Skeletal muscle tissue (tissue), 3 donors: ENCODE measurements at regions not wholly inside any gene's neighbourhood (a gene's known extent, or its start where the extent isn't known, plus 50 kb on each side); places are given as distances from the start of the nearest gene placed in this dataset.
"Not testable (repeated sequence)": the region's sequence is repeated elsewhere in the genome, so short reads cannot be mapped to it uniquely, and the experiment has no call there.

Experiments used
- H3K27ac ChIP-seq: one replicate; pipeline ENCODE4 v1.7.0; 2013; ENCODE audit warnings: mild to moderate bottlenecking, low read depth, low read length, inconsistent platforms
- H3K27me3 ChIP-seq, 3 donors: one replicate each; pipeline ENCODE4 v1.7.0; 2013; ENCODE audit warnings: low read length in 3 of 3; ENCODE audit not compliant: control insufficient read depth in 3 of 3, insufficient read depth in 3 of 3
- H3K36me3 ChIP-seq, 3 donors: one replicate each; pipeline ENCODE4 v1.7.0; 2013; ENCODE audit warnings: low read length in 3 of 3; ENCODE audit not compliant: control insufficient read depth in 3 of 3, insufficient read depth in 3 of 3
- H3K4me1 ChIP-seq, 3 donors: one replicate each; pipeline ENCODE4 v1.7.0; 2013; ENCODE audit warnings: low read length in 3 of 3, mild to moderate bottlenecking in 3 of 3; ENCODE audit not compliant: control insufficient read depth in 3 of 3, insufficient read depth in 3 of 3
- H3K4me3 ChIP-seq, 3 donors: one replicate each; pipeline ENCODE4 v1.7.0; 2013; ENCODE audit warnings: low read length in 3 of 3
- H3K9ac ChIP-seq, 3 donors: one replicate each; pipeline ENCODE4 v1.7.0; 2013; ENCODE audit warnings: low read length in 3 of 3, mild to moderate bottlenecking in 3 of 3, moderate library complexity in 2 of 3, low read depth in 1 of 3
- H3K9me3 ChIP-seq, 3 donors: one replicate each; pipeline ENCODE4 v1.7.0; 2013; ENCODE audit warnings: low read length in 3 of 3; ENCODE audit not compliant: control insufficient read depth in 3 of 3
- donor health status: Osteomylitis.

GRCh38 chr6:103507052-103507451, 1352.7 kb downstream of the HACE1 start:
- H3K27ac ChIP-seq = no peak overlapping the region
- H3K9me3 ChIP-seq = no peaks in the 10 kb centered on the region
- H3K36me3 ChIP-seq = no peaks in the 10 kb centered on the region
- H3K27me3 ChIP-seq = no peaks in the 10 kb centered on the region
- no peak overlapping the region for H3K9ac ChIP-seq
- H3K4me1 ChIP-seq = no peaks in the 10 kb centered on the region
- no peak overlapping the region for H3K4me3 ChIP-seq

DNA sequence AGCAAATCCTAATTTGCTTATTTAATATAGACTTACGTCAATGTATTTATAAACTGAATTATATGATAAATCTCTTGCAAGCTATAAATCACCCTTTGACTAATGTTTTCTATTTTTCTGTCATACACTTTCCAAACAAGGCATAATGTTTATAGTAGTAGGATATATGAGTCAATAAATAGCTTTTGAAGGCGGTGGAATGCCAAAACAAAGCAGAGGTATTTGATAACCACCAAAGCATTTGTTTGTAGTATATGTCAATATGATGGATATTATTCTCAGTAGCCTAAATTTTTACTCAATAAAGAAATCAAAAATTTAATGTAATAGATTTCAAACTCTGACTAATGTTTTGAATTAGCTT, 1354.6 kb downstream of the HACE1 start:
- Histone ChIP-seq H3K27ac (no peak overlapping the region), H3K4me3 (no peak overlapping the region), H3K9me3 (no peaks in the 10 kb centered on the region), H3K27me3 (no peaks in the 10 kb centered on the region), H3K9ac (no peak overlapping the region), H3K36me3 (no peaks in the 10 kb centered on the region), H3K4me1 (no peaks in the 10 kb centered on the region)

DNA sequence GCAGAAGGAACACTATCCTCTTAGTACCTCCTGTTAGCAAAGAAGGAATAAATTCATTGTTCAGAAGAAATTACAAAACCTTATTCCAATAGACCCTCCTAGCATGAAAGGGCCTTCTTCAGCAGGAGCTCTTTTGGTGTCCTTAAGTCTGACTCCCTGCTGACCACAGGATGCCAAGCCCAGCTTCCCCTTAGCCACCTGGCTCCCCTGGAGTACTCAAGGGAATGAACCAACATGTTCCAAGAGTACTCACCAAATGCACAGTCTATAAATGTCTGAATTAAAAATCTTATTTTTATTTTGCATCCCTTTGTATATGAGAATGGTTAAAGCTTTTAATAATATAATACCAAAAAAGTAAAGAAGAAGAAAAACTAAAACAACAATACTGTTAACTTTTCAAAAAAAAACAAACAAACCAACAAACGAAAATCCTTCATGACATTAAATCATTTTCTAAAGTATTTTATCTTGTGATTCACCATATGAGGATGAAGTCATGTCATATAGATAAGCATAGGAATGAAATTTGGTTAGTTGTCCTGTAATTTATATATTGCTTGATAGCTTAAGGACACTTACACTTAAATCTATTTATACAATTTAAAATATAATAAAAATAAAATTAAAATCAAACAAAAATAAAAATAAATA, 1355.1 kb downstream of the HACE1 start:
- H3K9me3 ChIP-seq = no peaks in the 10 kb centered on the region
- H3K36me3 ChIP-seq = no peaks in the 10 kb centered on the region

DNA sequence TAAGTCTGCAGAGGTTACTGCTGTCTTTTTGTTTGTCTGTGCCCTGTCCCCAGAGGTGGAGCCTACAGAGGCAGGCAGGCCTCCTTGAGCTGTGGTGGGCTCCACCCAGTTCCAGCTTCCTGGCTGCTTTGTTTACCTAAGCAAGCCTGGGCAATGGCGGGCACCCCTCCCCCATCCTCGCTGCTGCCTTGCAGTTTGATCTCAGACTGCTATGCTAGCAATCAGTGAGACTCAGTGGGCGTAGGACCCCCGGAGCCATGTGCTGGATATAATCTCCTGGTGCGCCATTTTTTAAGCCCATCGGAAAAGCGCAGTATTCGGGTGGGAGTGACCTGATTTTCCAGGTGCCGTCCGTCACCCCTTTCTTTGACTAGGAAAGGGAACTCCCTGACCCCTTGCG, 1363.1 kb downstream of the HACE1 start:
- H3K9ac ChIP-seq, H3K4me1 ChIP-seq, H3K27me3 ChIP-seq, H3K4me3 ChIP-seq, H3K9me3 ChIP-seq, H3K27ac ChIP-seq, H3K36me3 ChIP-seq: not testable (repeated sequence)

More for the DNA sequence above, 1355.1 kb downstream of the HACE1 start:
- no peaks in the 10 kb centered on the region for H3K27me3 ChIP-seq
- no peak overlapping the region for H3K4me3 ChIP-seq
- no peak overlapping the region for H3K9ac ChIP-seq
- no peak overlapping the region for H3K27ac ChIP-seq
- H3K4me1 ChIP-seq = no peaks in the 10 kb centered on the region

DNA sequence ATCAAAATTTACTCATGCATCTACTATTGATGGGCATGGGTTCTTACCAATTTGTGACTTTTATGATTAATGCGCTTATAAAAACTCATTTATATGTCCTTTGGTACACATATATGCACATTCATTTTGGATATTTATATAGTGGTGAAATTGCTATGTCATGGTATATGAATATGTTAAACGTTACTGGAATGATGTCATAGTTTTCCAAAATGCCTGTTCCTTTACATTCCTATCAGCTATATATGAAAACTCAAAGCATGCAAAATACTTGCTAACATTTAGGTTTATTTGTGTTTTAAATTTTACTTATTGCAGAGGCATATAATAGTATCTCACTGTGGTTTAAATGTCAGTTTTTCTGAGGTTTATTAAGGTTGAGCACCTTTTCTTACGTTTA, 1403.1 kb downstream of the HACE1 start:
- Histone ChIP-seq H3K27ac (no peak overlapping the region), H3K9ac (no peak overlapping the region), H3K9me3 (no peaks in the 10 kb centered on the region), H3K36me3 (no peaks in the 10 kb centered on the region), H3K27me3 (no peaks in the 10 kb centered on the region), H3K4me3 (no peak overlapping the region), H3K4me1 (no peaks in the 10 kb centered on the region)

DNA sequence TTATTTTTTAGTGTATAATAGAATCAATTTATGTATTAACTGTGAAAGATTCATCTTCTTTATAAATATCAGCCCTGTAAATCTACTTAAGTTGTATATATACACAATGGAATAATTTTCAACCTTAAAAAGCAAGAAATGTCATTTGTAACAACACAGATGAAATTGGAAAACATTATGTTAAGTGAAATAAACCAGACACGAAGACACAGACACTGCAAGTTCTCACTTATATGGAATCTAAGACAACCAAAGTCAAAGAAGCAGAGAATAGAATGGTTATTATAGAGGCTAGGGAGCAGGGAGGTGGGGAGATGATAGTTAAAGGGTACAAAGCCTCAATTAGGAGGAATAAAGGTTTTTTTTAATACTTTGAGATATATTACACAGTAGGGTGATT, 1404.4 kb downstream of the HACE1 start:
- Histone ChIP-seq H3K27ac (no peak overlapping the region), H3K4me3 (no peak overlapping the region), H3K36me3 (no peaks in the 10 kb centered on the region), H3K4me1 (no peaks in the 10 kb centered on the region), H3K9ac (no peak overlapping the region), H3K27me3 (no peaks in the 10 kb centered on the region), H3K9me3 (no peaks in the 10 kb centered on the region)

- H3K4me3 ChIP-seq = no peak overlapping the region
- no peaks in the 10 kb centered on the region for H3K27me3 ChIP-seq
- no peaks in the 10 kb centered on the region for H3K9me3 ChIP-seq
- H3K36me3 ChIP-seq = no peaks in the 10 kb centered on the region
- H3K9ac ChIP-seq = no peak overlapping the region
- no peak overlapping the region for H3K27ac ChIP-seq
- no peaks in the 10 kb centered on the region for H3K4me1 ChIP-seq
These were observed 1450.2 kb downstream of the HACE1 start for GRCh38 chr6:103409475-103409874.

- Histone ChIP-seq H3K4me1 (no peaks in the 10 kb centered on the region), H3K27me3 (no peaks in the 10 kb centered on the region), H3K9ac (no peak overlapping the region), H3K36me3 (no peaks in the 10 kb centered on the region), H3K9me3 (no peaks in the 10 kb centered on the region), H3K27ac (no peak overlapping the region), H3K4me3 (no peak overlapping the region)
These were observed 1454.4 kb downstream of the HACE1 start for GRCh38 chr6:103405321-103405720.

DNA sequence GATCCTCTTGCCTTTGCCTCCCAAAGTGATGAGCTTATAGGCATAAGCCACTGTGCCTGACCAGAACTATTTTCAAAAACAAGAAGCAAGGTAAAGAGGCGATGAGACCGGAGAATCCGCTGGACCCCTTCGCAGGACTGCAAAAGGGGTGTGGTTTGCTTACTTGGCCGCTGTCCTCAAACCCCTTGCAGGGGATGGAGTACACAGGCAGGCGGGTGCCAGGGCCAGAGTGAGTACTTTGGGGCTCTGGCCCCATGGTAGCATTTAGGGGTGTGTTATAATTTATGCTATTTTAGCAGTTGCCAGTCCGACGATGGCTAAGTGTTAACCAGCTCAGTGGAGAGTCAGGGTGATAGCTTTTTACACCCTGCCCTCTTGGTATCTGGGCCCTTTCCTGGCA, 1454.9 kb downstream of the HACE1 start:
- Histone ChIP-seq H3K4me3 (no peak overlapping the region), H3K9ac (no peak overlapping the region), H3K27me3 (no peaks in the 10 kb centered on the region), H3K36me3 (no peaks in the 10 kb centered on the region), H3K9me3 (no peaks in the 10 kb centered on the region), H3K27ac (no peak overlapping the region), H3K4me1 (no peaks in the 10 kb centered on the region)

GRCh38 chr6:103396768-103397167, 1463.0 kb downstream of the HACE1 start:
- Histone ChIP-seq H3K9ac (no peak overlapping the region), H3K9me3 (peaks cover 0 to 2% (median 0%) of the 10 kb centered on the region in 3 donors), H3K27me3 (no peaks in the 10 kb centered on the region), H3K36me3 (no peaks in the 10 kb centered on the region), H3K4me3 (no peak overlapping the region), H3K4me1 (no peaks in the 10 kb centered on the region), H3K27ac (no peak overlapping the region)

GRCh38 chr6:103379272-103379671, 1480.4 kb downstream of the HACE1 start:
- Histone ChIP-seq H3K4me1 (no peaks in the 10 kb centered on the region), H3K27me3 (no peaks in the 10 kb centered on the region), H3K4me3 (no peak overlapping the region), H3K27ac (no peak overlapping the region), H3K9me3 (no peaks in the 10 kb centered on the region), H3K9ac (no peak overlapping the region), H3K36me3 (no peaks in the 10 kb centered on the region)
